ENCODE measurements at regions not wholly inside any gene's neighbourhood (a gene's known extent, or its start where the extent isn't known, plus 50 kb on each side); places are given as distances from the start of the nearest gene placed in this dataset.

DNA sequence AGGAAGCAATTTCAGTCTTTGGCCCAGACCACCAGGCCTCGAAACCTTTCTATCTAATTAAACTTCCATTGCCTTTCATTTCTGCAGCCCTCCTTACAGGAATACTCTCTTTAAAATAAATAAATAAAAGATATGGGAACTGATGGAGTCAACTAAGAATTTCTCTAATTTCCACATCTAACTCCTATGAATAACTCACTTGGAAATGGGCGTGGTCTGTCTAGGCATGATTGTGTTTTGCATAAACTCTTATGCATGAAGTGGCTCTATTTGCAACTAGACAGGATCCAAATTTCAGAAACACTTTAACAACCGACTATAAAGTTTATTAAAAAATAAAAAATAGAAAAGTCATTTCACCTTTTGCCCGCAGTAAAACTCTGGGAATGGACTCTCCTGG lies 199.5 kb downstream of the ADSS2 start:
- TF ChIP-seq EZH2 (IDR thresholded peaks at IDR 0.05) (no peak), POLR2AphosphoS5 (IDR thresholded peaks at IDR 0.05; ENCODE audit: borderline replicate concordance, low read depth, low read length) (no peak), FOXP2 (optimal IDR thresholded peaks at IDR 0.05; ENCODE audit: control extremely low read depth, extremely low read length, insufficient read depth) (no peak)

All from SK-N-MC (cell line).